Thyroid gland (tissue), 4 donors: ENCODE measurements at regions not wholly inside any gene's neighbourhood (a gene's known extent, or its start where the extent isn't known, plus 50 kb on each side); places are given as distances from the start of the nearest gene placed in this dataset.

Experiments used
- POLR2A ChIP-seq, 2 donors: fragments of 450-650 bp; IDR thresholded peaks; one replicate each; pipeline ENCODE4 v1.6.1; 2017; ENCODE audit warnings: antibody characterized with exemption in 2 of 2, mild to moderate bottlenecking in 2 of 2, moderate library complexity in 1 of 2
- TF ChIP-seq, protein P1 (sequence below), 6 experiments: fragments of 200-600 bp in 3 of 6; fragments of 450-650 bp in 3 of 6; sonication (generic) in 3 of 6; IDR thresholded peaks; one replicate each; pipeline ENCODE4 v1.5.1; 2016 to 2019; ENCODE audit warnings: antibody characterized with exemption in 6 of 6, mild to moderate bottlenecking in 2 of 6, inconsistent platforms in 1 of 6, moderate library complexity in 1 of 6

GRCh38 chrY:8379800-8380199 is 957.5 kb upstream of the TSPY4 start:
- TF ChIP-seq, protein P1, sequence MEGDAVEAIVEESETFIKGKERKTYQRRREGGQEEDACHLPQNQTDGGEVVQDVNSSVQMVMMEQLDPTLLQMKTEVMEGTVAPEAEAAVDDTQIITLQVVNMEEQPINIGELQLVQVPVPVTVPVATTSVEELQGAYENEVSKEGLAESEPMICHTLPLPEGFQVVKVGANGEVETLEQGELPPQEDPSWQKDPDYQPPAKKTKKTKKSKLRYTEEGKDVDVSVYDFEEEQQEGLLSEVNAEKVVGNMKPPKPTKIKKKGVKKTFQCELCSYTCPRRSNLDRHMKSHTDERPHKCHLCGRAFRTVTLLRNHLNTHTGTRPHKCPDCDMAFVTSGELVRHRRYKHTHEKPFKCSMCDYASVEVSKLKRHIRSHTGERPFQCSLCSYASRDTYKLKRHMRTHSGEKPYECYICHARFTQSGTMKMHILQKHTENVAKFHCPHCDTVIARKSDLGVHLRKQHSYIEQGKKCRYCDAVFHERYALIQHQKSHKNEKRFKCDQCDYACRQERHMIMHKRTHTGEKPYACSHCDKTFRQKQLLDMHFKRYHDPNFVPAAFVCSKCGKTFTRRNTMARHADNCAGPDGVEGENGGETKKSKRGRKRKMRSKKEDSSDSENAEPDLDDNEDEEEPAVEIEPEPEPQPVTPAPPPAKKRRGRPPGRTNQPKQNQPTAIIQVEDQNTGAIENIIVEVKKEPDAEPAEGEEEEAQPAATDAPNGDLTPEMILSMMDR (IDR thresholded peaks at IDR 0.05), result no peak
- TF ChIP-seq POLR2A (IDR thresholded peaks at IDR 0.05), result no peak
